HG03025 (cell line): ENCODE measurements at regions not wholly inside any gene's neighbourhood (a gene's known extent, or its start where the extent isn't known, plus 50 kb on each side); places are given as distances from the start of the nearest gene placed in this dataset.

Experiments used
- ATAC-seq: cut with Tn5 transposase; IDR thresholded peaks from one replicate; pipeline ENCODE4 v1.9.1; 2021; ENCODE audit warnings: mild to moderate bottlenecking, moderate library complexity; ENCODE audit not compliant: unreplicated experiment, low FRiP score

- ATAC-seq = no peak
Measured at GRCh38 chrX:113950081-113950678, 633.7 kb upstream of the HTR2C start.

GRCh38 chrX:113947548-113947947 lies 636.3 kb upstream of the HTR2C start:
- ATAC-seq = no peak

- ATAC-seq = no peak
Measured at GRCh38 chrX:113935518-113935917, 648.4 kb upstream of the HTR2C start.

GRCh38 chrX:113933931-113934330 lies 650.0 kb upstream of the HTR2C start:
- ATAC-seq = no peak

GRCh38 chrX:113929004-113929403 lies 654.9 kb upstream of the HTR2C start:
- no peak for ATAC-seq

- no peak for ATAC-seq
Measured at GRCh38 chrX:113920661-113921060, 663.2 kb upstream of the HTR2C start.

- peak; percentile 58 for ATAC-seq
Measured at GRCh38 chrX:113919387-113919786, 664.5 kb upstream of the HTR2C start.

- no peak for ATAC-seq
Measured at GRCh38 chrX:113906168-113906567, 677.7 kb upstream of the HTR2C start.

- no peak for ATAC-seq
Measured at GRCh38 chrX:113892891-113893290, 691.0 kb upstream of the HTR2C start.

GRCh38 chrX:113892401-113892800 lies 691.5 kb upstream of the HTR2C start:
- ATAC-seq = no peak

- no peak for ATAC-seq
Measured at GRCh38 chrX:113873056-113873455, 710.8 kb upstream of the HTR2C start.

GRCh38 chrX:113868711-113869110 lies 715.2 kb upstream of the HTR2C start:
- no peak for ATAC-seq

- no peak for ATAC-seq
Measured at GRCh38 chrX:113868177-113868576, 715.7 kb upstream of the HTR2C start.

- no peak for ATAC-seq
Measured at GRCh38 chrX:113849408-113849807, 734.5 kb upstream of the HTR2C start.

- ATAC-seq = no peak
Measured at GRCh38 chrX:113833096-113834055, 750.5 kb upstream of the HTR2C start.

- ATAC-seq = no peak
Measured at GRCh38 chrX:113828470-113828869, 755.4 kb upstream of the HTR2C start.

GRCh38 chrX:113818346-113818745 lies 765.5 kb upstream of the HTR2C start:
- ATAC-seq = no peak

- no peak for ATAC-seq
Measured at GRCh38 chrX:113804819-113805218, 779.1 kb upstream of the HTR2C start.

GRCh38 chrX:113804291-113804690 lies 779.6 kb upstream of the HTR2C start:
- no peak for ATAC-seq

- no peak for ATAC-seq
Measured at GRCh38 chrX:113802837-113803236, 781.0 kb upstream of the HTR2C start.

GRCh38 chrX:113800955-113801354 lies 782.9 kb upstream of the HTR2C start:
- no peak for ATAC-seq

- no peak for ATAC-seq
Measured at GRCh38 chrX:113793563-113793962, 790.3 kb upstream of the HTR2C start.
